ENCODE measurements at regions not wholly inside any gene's neighbourhood (a gene's known extent, or its start where the extent isn't known, plus 50 kb on each side); places are given as distances from the start of the nearest gene placed in this dataset.

- Histone ChIP-seq H2BK5ac (ENCODE audit: low read depth, low read length) (no peak overlapping the region), H3K9ac (replicated peaks in 1 of 4; ENCODE audit: extremely low read depth in 1 of 4, low read depth in 3 of 4, low read length in 3 of 4) (no peak overlapping the region), H3K4me2 (ENCODE audit: insufficient read depth in 1 of 2, low read depth in 2 of 2, low read length in 2 of 2) (no peak overlapping the region), H3K14ac (ENCODE audit: insufficient read length) (no peak overlapping the region), H2AFZ (ENCODE audit: low read length) (no peak overlapping the region), H2AK5ac (ENCODE audit: low read depth, low read length) (no peak overlapping the region), H2BK15ac (ENCODE audit: low read length) (no peak overlapping the region), H4K5ac (ENCODE audit: insufficient read length, low read depth, low read length) (no peak overlapping the region), H3K56ac (replicated peaks; ENCODE audit: insufficient read length, low read depth, low read length) (no peak overlapping the region), H4K8ac (ENCODE audit: extremely low read depth, insufficient read depth, low read length) (no peak overlapping the region; the same call in 1 of the 2 replicates), H3K23me2 (ENCODE audit: low read depth, low read length) (no peaks in the 10 kb centered on the region), H4K91ac (replicated peaks; ENCODE audit: insufficient read length, low read length) (no peak overlapping the region), H3K79me2 (ENCODE audit: control insufficient read depth in 1 of 2, insufficient read depth in 2 of 2, low read length in 2 of 2) (no peaks in the 10 kb centered on the region), H3K4me3 (ENCODE audit: extremely low read depth in 1 of 4, insufficient read depth in 2 of 4, low read depth in 3 of 4, low read length in 4 of 4) (no peak overlapping the region), H2BK20ac (ENCODE audit: low read length) (no peak overlapping the region), H3K79me1 (ENCODE audit: low read depth, low read length) (no peaks in the 10 kb centered on the region), H4K20me1 (replicated peaks in 1 of 2; ENCODE audit: control insufficient read depth in 1 of 2, insufficient read depth in 2 of 2, low read length in 2 of 2) (no peaks in the 10 kb centered on the region), H2BK12ac (ENCODE audit: low read depth, low read length) (no peak overlapping the region), H3K36me3 (ENCODE audit: control insufficient read depth in 2 of 4, insufficient read depth in 4 of 4, low read length in 3 of 4) (no peaks in the 10 kb centered on the region), H2BK120ac (replicated peaks; ENCODE audit: low read depth, low read length) (no peak overlapping the region), H3K9me3 (ENCODE audit: insufficient read depth in 2 of 2, low read depth in 1 of 2, low read length in 1 of 2) (no peaks in the 10 kb centered on the region; a peak in 1 of 4 replicates), H3K4me1 (replicated peaks in 1 of 4; ENCODE audit: control insufficient read depth in 3 of 4, insufficient read depth in 4 of 4, low read length in 3 of 4) (no peaks in the 10 kb centered on the region; a peak in 1 of 7 replicates), H3K18ac (ENCODE audit: extremely low read depth, low read length) (no peak overlapping the region), H3K23ac (ENCODE audit: insufficient read length) (no peak overlapping the region), H3K27ac (ENCODE audit: low read depth, low read length) (no peak overlapping the region), H3K4ac (replicated peaks; ENCODE audit: insufficient read length, low read depth, low read length) (no peak overlapping the region), H3K27me3 (replicated peaks in 1 of 4; ENCODE audit: control insufficient read depth in 3 of 4, extremely low read depth in 1 of 4, insufficient read depth in 3 of 4, low read length in 3 of 4) (no peaks in the 10 kb centered on the region; a peak in 1 of 7 replicates)
- CTCF ChIA-PET (ENCODE audit: partially characterized antibody) = no interaction called here
- 92% methylated on average over 6 of the region's 6 CpGs; no CpG with 5 or more reads in 1 of the 2 experiments for WGBS, 2 experiments (ENCODE audit: extremely low coverage in 1 of 2, insufficient coverage in 1 of 2, insufficient read length in 1 of 2, insufficient replicate concordance in 2 of 2, low coverage in 1 of 2, low lambda C conversion rate in 2 of 2, missing lambda C conversion rate in 1 of 2)
- FAIRE-seq = no peak
- POLR2A ChIA-PET (ENCODE audit: partially characterized antibody) = interaction anchor here (1.2 kb wide), 1 partner anchor 116 kb away, joined by 3 read pairs; no protein-coding TSS in a partner anchor
- DNase-seq (ENCODE audit: low read depth in 1 of 2, low spot score in 2 of 2) = no peak
- TF ChIP-seq SIN3A (conservative IDR thresholded peaks at IDR 0.05 in 1 of 2, IDR thresholded peaks at IDR 0.05 in 1 of 2; ENCODE audit: low read depth in 1 of 2, low read length in 2 of 2) (no peak), HDAC2 (IDR thresholded peaks at IDR 0.05; ENCODE audit: borderline replicate concordance in 1 of 2, low read depth in 2 of 2, low read length in 2 of 2) (no peak), HDAC6 (IDR thresholded peaks at IDR 0.05; ENCODE audit: low read depth, low read length) (no peak)
These were observed 684.9 kb upstream of the MAP3K7 start for GRCh38 chr6:91271807-91272206.

Measured in H1 (cell line).